Fibroblast of skin of left biceps (primary cell): ENCODE measurements at regions not wholly inside any gene's neighbourhood (a gene's known extent, or its start where the extent isn't known, plus 50 kb on each side); places are given as distances from the start of the nearest gene placed in this dataset.

Source experiments
- DNase-seq, 2 experiments: peaks; one replicate each; pipeline ENCODE4 v3.0.0-alpha.2; 2013; ENCODE audit warnings: low read depth in 2 of 2

GRCh38 chr4:187236209-187236890, 512.7 kb upstream of the FAT1 start:
- peak; percentile 64 to 75 for DNase-seq

- DNase-seq = no peak
Measured at GRCh38 chr4:187238646-187239045, 515.0 kb upstream of the FAT1 start.

DNA sequence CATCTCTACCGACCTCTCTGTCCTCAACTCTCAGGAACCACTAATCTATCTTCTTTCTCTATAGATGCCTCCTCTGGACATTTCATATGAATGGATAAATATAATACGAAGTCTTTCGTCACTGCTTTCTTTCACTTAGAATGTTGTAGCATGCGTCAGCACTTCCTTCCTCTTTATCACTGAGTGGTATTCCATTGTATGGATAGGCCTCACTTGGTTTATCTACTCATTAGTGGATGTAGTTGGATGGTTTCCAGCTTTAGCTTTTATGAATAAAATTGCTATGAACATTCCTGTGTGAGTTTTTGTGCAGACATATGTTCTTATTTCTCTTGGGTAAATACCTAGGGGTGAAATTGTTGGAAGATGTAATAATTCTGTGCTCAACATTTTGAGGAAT, 528.2 kb upstream of the FAT1 start:
- no peak for DNase-seq

DNA sequence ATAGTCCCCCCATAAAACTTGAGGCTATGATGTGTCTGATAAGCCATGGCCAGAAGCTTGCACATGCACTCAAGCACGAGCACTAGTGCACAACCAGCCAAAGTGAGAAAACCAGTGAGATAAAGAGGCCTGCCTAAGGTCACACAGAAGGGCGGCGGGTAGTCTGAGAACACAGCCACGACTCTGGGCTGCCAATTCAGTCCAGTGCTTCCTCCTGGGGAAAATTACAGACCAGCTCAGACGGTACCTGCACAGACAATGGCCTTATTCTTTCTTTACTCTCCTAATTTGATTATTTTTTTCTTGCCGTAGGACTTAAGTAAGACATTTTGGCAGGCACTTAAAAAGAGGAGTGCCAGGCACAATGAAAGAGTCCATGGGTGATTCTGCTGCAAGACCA, 533.2 kb upstream of the FAT1 start:
- no peak for DNase-seq

- no peak for DNase-seq
Measured at GRCh38 chr4:187258651-187259401, 535.2 kb upstream of the FAT1 start.

- no peak for DNase-seq
Measured at GRCh38 chr4:187268940-187269339, 545.3 kb upstream of the FAT1 start.

GRCh38 chr4:187270154-187270553, 546.5 kb upstream of the FAT1 start:
- no peak for DNase-seq

GRCh38 chr4:187271848-187272247, 548.2 kb upstream of the FAT1 start:
- no peak for DNase-seq

DNA sequence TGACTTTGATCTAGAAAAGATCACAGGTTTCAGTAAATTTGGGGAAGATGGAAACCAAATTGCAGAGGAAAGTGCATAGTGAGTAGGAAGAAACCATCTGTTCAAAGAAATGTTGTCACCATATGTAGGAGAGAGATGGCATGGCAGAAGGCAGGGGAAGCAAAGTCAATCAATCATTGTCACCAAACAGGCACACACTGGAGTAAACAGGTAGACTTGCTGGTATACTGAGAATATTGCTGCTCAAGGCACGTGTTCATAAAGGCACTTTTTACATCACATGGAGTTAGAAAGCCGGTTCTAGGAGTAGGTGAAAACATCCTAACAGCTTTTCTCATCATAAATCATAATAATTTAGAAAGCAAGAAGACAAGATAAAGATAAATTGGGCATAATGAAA, 550.5 kb upstream of the FAT1 start:
- DNase-seq = no peak

DNA sequence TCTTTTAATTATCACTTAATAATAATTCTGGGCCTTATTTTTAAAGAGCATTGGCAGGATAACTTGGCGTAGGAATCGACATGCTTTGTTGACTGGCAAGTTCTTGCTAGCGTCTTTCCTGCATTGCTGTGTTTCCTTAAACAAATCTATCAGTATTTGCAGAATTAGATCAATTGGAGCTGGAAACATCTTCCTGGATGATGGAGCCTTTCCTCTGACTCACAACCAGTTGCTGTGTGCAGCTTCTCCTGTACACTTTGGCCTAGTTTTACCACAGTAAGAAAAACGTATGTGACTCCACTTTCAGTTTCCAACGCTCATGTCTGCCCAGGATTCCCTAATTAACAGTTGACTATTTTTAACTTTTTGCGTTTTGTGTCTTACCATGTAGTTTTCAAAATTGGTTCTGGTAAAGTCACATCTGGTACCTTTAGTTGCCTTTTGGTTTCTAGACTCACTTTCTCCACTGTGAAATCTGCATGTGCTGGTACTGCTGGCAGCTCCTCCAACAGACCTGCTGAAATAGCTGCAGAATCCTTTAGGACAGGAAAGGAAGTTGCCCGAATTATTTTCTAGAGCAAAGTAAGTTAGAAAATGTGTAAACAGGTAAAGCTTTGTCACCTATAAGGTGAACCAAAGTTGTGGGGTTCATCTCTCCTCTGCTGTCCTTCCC, 553.2 kb upstream of the FAT1 start:
- no peak for DNase-seq

DNA sequence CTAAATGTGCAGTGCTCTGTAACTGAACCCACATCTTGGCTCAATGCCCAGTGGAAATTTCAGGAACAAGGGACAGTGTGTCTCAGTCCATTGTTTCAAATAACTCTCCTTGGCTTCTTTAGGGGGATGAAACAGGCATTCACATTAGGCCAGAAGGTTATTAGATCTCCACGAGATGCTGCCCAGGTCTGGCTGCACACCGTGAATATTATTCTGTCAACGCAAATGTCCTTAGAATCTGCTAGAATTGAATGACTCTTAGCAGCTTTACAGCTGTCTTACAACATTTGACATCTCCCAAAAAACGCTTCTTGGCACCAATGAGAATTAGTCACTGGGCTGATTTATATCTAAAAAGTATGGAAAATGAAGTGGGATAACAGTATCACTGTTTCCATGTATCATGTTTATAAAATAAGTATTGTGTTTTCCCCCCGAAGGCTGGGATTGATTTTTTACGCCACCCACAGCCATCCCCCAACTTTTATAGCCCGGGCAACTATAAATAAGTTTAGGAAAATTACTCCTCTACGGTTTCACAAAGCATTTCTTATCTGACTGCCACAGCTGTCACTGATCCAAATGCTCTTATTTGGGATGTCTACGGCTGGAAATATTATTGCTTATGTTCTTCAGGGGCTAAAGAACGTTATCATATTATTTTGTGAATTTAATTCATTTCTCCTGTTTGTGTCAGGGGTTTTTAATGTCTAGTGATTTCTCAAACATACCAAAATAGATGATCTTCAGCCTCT, 559.7 kb upstream of the FAT1 start:
- DNase-seq = no peak

GRCh38 chr4:187286525-187286924, 562.9 kb upstream of the FAT1 start:
- DNase-seq = no peak

DNA sequence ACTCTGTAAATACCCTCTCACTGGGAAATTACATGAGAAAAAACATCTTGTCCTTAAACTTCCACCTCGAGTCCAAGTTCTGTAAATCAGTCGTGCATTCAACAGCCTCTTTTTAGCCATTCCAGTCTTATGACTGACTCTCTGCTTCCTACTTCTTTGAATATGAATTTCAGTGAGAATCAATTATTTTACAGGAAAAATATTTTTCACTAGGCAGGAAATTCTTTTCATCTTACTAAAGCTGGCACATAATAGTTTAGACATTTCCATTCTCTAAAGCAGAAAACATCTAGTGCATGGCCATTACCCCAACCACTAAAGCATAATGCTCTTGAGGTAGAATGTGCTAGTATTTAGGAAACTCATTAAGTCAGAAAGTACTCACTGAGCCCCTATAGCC, 565.7 kb upstream of the FAT1 start:
- DNase-seq = no peak

DNA sequence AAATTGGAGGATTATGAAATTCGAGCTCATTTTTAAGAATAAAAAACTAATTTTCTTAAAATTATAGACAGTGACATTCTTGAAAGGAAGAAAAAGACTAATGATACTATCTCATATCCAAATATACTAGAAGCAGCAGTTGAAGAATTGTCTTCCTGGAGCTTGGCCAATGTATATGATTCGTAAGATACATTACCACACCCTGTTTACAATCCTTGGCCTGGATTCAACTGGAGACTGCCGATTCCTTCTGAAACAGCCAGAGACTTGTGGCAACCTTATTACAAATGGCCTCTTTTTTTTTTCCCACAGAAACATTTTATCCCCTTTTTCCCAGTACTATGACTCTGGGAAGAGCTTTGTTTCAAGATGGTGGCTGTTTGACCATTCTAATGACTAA, 571.2 kb upstream of the FAT1 start:
- DNase-seq = peak; percentile 62 to 70

DNA sequence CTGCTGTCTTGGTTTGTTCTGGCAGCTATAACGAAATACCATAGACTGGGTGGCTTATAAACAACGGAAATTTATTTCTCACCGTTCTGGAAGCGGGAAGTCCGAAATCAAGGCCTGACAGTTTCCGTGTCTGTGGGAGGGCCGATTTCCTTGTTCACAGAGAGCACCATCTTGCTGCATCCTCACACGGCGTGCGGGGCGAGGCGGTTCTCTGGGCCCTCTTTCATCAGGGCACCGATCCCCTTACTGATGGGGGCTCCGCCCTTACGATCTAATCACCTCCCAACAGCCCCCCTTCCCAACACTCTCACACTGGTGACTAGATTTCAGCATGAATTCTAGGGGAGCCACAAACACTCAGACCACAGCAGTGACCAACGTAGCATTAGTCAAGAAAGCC, 578.3 kb upstream of the FAT1 start:
- no peak for DNase-seq

- DNase-seq = no peak
Measured at GRCh38 chr4:187302457-187303150, 578.9 kb upstream of the FAT1 start.

DNA sequence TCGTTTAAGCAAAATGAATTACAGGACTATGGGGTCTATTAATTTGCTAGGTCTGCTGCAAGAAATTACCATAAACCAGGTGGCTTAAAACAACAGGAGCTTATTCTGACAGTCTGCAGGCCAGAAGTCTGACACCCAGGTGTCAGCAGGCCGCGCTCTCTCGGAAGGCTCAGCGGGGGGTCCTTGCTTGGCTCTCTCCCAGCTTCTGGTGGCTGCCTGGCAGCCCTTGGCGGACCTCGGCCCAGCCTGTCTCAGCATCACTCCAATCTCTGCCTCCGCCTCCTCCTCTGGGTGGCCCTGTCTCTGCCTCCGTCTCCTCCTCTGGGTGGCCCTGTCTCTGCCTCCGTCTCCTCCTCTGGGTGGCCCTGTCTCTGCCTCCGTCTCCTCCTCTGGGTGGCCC, 580.5 kb upstream of the FAT1 start:
- DNase-seq = no peak

DNA sequence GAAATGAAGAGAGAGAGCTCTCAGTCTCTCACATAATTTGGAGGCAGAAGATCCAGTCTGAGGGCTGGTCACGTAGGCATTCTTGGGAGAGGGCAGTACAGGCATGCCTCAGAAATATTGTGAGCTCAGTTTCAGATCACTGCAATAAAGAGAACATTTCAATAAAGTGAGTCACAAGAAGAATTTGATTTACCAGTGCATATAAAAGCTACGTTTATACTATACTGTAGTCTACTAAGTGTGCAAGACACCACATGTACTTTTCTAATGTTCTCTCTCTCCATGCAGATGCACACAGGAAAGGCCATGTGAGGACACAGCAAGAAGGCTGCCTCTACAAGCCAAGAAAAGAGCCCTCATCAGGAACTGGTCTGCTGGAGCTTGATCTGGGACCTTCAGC, 583.5 kb upstream of the FAT1 start:
- no peak for DNase-seq

DNA sequence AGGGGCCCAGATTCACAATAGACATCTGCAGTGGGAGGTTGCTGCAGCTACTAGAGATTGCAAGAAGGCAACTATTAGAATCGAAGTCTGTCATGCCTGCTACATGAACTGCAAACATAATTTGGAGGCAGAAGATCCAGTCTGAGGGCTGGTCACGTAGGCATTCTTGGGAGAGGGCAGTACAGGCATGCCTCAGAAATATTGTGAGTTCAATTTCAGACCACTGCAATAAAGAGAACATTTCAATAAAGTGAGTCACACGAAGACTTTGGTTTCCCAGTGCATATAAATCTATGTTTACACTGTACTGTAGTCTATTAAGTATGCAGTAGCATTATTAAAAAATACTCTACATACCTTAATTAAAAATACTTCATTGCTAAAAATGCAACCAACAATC, 585.8 kb upstream of the FAT1 start:
- DNase-seq = peak; percentile 51 to 55

DNA sequence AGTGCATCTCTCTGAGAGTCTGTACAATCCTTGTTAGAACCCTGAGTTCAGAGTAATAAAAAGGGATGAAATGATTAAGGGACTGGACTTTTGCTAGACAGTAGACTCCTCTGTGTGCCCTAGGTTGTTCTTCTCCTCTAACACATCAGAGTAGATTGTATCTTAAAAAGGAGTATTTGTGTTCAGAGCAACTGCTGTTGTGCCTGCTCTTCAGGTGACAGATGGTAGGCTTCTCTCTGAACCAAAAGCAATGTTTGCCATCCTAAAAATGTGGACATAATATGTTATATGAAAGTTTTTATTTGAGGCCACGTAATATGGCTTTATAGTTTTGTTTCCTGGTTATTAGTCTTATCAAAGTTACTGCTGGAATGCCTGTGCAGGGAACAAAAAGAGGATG, 588.6 kb upstream of the FAT1 start:
- no peak for DNase-seq

DNA sequence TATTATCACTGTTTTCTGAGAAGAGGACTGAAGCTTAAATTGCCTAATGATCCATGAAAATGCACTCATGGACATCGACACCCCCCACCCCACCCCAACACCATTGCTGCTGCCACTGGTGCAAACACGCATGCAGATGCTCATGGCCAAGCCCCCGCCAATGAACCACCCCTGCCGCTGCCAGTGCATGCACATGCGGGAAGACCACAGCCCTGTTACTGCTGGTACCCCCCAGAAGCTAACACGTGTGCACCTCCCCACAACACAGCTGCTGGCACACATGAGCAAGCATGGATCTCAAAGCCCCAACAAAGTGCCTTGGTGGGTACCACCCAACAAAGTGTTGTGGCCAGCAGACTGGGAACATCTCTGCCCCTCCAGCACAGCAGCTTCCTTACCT, 594.1 kb upstream of the FAT1 start:
- DNase-seq = no peak

DNA sequence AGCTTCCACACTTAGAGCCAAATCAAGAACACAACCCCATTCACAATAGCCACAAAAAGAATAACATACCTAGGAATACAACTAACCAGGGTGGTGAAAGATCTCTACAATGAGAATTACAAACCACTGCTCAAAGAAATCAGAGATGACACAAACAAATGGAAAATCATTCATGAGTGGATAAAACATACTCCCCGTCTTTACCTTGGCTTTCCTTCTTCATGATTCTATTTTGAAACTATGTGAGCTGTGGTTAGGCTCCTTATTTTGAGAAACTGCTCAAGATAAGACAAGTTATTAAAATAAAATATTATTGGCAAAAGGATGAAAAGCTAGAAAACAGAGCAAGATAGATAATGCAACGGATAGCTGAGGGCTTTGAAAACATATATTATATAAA, 598.1 kb upstream of the FAT1 start:
- DNase-seq = no peak
